ENCODE measurements at regions not wholly inside any gene's neighbourhood (a gene's known extent, or its start where the extent isn't known, plus 50 kb on each side); places are given as distances from the start of the nearest gene placed in this dataset.

- no peak for DNase-seq (ENCODE audit: low spot score)
- Histone ChIP-seq H3K36me3 (no peaks in the 10 kb centered on the region), H3K4me1 (peaks cover 40% of the 10 kb centered on the region), H3K9me3 (ENCODE audit: low read depth) (no peaks in the 10 kb centered on the region), H3K4me3 (no peak overlapping the region), H3K27ac (no peak overlapping the region), H3K27me3 (no peaks in the 10 kb centered on the region), H3K9ac (no peak overlapping the region), H3K4me2 (peak overlapping the region; percentile 13), H4K20me1 (ENCODE audit: low read depth) (no peaks in the 10 kb centered on the region), H3K79me2 (ENCODE audit: low read depth) (no peaks in the 10 kb centered on the region), H2AFZ (replicated peaks) (no peak overlapping the region), H3F3A (ENCODE audit: low read depth) (peaks cover 22% of the 10 kb centered on the region)
- H3K36me3 Mint-ChIP-seq, result no peaks in the 10 kb centered on the region
- no peaks in the 10 kb centered on the region for H3K9me3 Mint-ChIP-seq
- TF ChIP-seq CTCF (IDR thresholded peaks at IDR 0.05) (no peak), EZH2 (IDR thresholded peaks at IDR 0.05) (no peak), EZH2phosphoT487 (IDR thresholded peaks at IDR 0.05) (no peak)
- peaks cover 54% of the 10 kb centered on the region for H3K4me1 Mint-ChIP-seq
- peaks cover 11% of the 10 kb centered on the region for H3K27me3 Mint-ChIP-seq (ENCODE audit: insufficient read depth, low read depth)
- no peak overlapping the region for H3K4me3 Mint-ChIP-seq
- H3K27ac Mint-ChIP-seq, result no peak overlapping the region
Measured at GRCh38 chr20:56805313-56805712, 176.2 kb downstream of the TFAP2C start.

GRCh38 chr20:56805966-56806365 lies 176.9 kb downstream of the TFAP2C start:
- Mint-ChIP-seq H3K4me3 (peak overlapping the region; percentile 72), H3K4me1 (peaks cover 50% of the 10 kb centered on the region), H3K36me3 (no peaks in the 10 kb centered on the region), H3K27ac (peak overlapping the region; percentile 77), H3K27me3 (ENCODE audit: insufficient read depth, low read depth) (peaks cover 11% of the 10 kb centered on the region), H3K9me3 (no peaks in the 10 kb centered on the region)
- H3K9me3 ChIP-seq (ENCODE audit: low read depth), result no peaks in the 10 kb centered on the region
- H3K79me2 ChIP-seq (ENCODE audit: low read depth), result no peaks in the 10 kb centered on the region
- H3K4me1 ChIP-seq, result peaks cover 40% of the 10 kb centered on the region
- no peaks in the 10 kb centered on the region for H4K20me1 ChIP-seq (ENCODE audit: low read depth)
- H3K9ac ChIP-seq, result no peak overlapping the region
- no peaks in the 10 kb centered on the region for H3K36me3 ChIP-seq
- no peak overlapping the region for H3K4me3 ChIP-seq
- no peak overlapping the region for H2AFZ ChIP-seq (replicated peaks)
- DNase-seq (ENCODE audit: low spot score), result no peak
- TF ChIP-seq EZH2 (IDR thresholded peaks at IDR 0.05) (no peak), EZH2phosphoT487 (IDR thresholded peaks at IDR 0.05) (no peak), CTCF (IDR thresholded peaks at IDR 0.05) (no peak)
- no peak overlapping the region for H3K27ac ChIP-seq
- no peak overlapping the region for H3K4me2 ChIP-seq
- no peaks in the 10 kb centered on the region for H3K27me3 ChIP-seq
- H3F3A ChIP-seq (ENCODE audit: low read depth), result peaks cover 22% of the 10 kb centered on the region

GRCh38 chr20:56806952-56807517 lies 177.9 kb downstream of the TFAP2C start:
- Mint-ChIP-seq H3K4me1 (peaks cover 52% of the 10 kb centered on the region), H3K9me3 (no peaks in the 10 kb centered on the region), H3K4me3 (peak overlapping the region; percentile 60), H3K36me3 (no peaks in the 10 kb centered on the region), H3K27me3 (ENCODE audit: insufficient read depth, low read depth) (peaks cover 12% of the 10 kb centered on the region), H3K27ac (peak overlapping the region; percentile 93)
- H4K20me1 ChIP-seq (ENCODE audit: low read depth), result no peaks in the 10 kb centered on the region
- no peak overlapping the region for H3K9ac ChIP-seq
- H3K27me3 ChIP-seq, result no peaks in the 10 kb centered on the region
- peaks cover 38% of the 10 kb centered on the region for H3K4me1 ChIP-seq
- TF ChIP-seq CTCF (IDR thresholded peaks at IDR 0.05) (no peak), EZH2 (IDR thresholded peaks at IDR 0.05) (no peak), EZH2phosphoT487 (IDR thresholded peaks at IDR 0.05) (no peak)
- DNase-seq (ENCODE audit: low spot score), result peak; percentile 68
- peak overlapping the region; percentile 53 for H3K4me2 ChIP-seq
- H3F3A ChIP-seq (ENCODE audit: low read depth), result peaks cover 22% of the 10 kb centered on the region
- H2AFZ ChIP-seq (replicated peaks), result no peak overlapping the region
- no peaks in the 10 kb centered on the region for H3K79me2 ChIP-seq (ENCODE audit: low read depth)
- no peak overlapping the region for H3K4me3 ChIP-seq
- H3K9me3 ChIP-seq (ENCODE audit: low read depth), result no peaks in the 10 kb centered on the region
- no peak overlapping the region for H3K27ac ChIP-seq
- no peaks in the 10 kb centered on the region for H3K36me3 ChIP-seq
